ENCODE measurements at regions not wholly inside any gene's neighbourhood (a gene's known extent, or its start where the extent isn't known, plus 50 kb on each side); places are given as distances from the start of the nearest gene placed in this dataset.

DNA sequence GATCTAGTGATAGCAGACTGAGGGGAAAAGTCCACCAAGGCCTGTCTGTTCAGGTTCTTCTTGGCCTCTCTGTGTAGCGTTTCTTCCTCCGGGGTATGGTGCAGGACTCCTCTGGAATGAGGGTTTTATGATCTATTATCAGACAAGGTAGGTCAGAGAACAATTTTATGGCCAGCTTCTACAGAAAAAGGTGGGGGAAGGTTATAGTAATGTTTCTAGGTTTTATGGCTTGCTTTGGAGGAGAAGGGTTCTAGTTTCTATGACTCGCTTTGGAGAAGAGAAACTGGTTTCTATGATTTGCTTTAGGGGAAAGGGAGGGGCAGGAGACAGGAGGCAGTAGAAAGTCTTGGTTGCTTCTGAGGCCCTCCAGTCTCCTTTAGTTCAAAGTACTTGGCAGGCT, 144.8 kb upstream of the LAMA2 start:
- no peaks in the 10 kb centered on the region for H3K27me3 Mint-ChIP-seq (ENCODE audit: low read depth)
- Histone ChIP-seq H3K79me1 (ENCODE audit: insufficient read depth, low read depth, low read length, poor library complexity, severe bottlenecking) (no peaks in the 10 kb centered on the region), H3K4ac (ENCODE audit: low read depth, low read length) (no peak overlapping the region), H3K9ac (ENCODE audit: extremely low read depth, insufficient read length, low read length) (no peak overlapping the region), H3K23ac (ENCODE audit: insufficient read length, low read depth, low read length) (no peak overlapping the region), H2BK12ac (ENCODE audit: insufficient read length, low read depth, low read length) (no peak overlapping the region), H2AK5ac (ENCODE audit: insufficient read length, low read length) (no peak overlapping the region), H4K20me1 (ENCODE audit: control insufficient read depth, insufficient read depth, insufficient read length) (no peaks in the 10 kb centered on the region), H2BK20ac (ENCODE audit: low read depth, low read length, poor library complexity, severe bottlenecking) (no peak overlapping the region), H3K4me1 (ENCODE audit: insufficient read depth, low read length) (peaks cover 4% of the 10 kb centered on the region), H3K79me2 (ENCODE audit: insufficient read depth, low read length) (no peaks in the 10 kb centered on the region), H2BK15ac (ENCODE audit: low read depth, low read length) (no peak overlapping the region), H3K4me2 (ENCODE audit: insufficient read depth, insufficient read length, low read length) (no peak overlapping the region), H3K56ac (ENCODE audit: insufficient read length, low read depth, low read length) (no peak overlapping the region), H2AFZ (ENCODE audit: low read length) (no peak overlapping the region), H3K27me3 (ENCODE audit: insufficient read depth, low read length) (no peaks in the 10 kb centered on the region), H3K23me2 (ENCODE audit: insufficient read length, low read depth, low read length, poor library complexity, severe bottlenecking) (no peaks in the 10 kb centered on the region), H3K9me3 (ENCODE audit: control insufficient read depth, low read depth, low read length) (no peaks in the 10 kb centered on the region), H3K27ac (ENCODE audit: insufficient read length, low read depth, low read length) (no peak overlapping the region), H2BK5ac (ENCODE audit: insufficient read length, low read length) (no peak overlapping the region), H4K5ac (ENCODE audit: insufficient read length, low read depth, low read length) (no peak overlapping the region), H4K91ac (ENCODE audit: insufficient read length, low read depth, low read length) (no peak overlapping the region), H2BK120ac (ENCODE audit: low read depth, low read length, poor library complexity, severe bottlenecking) (no peak overlapping the region), H3K18ac (ENCODE audit: insufficient read length, low read depth, low read length) (no peak overlapping the region), H3T11ph (ENCODE audit: low read length) (no peak overlapping the region), H3K14ac (ENCODE audit: insufficient read depth, low read length) (no peak overlapping the region), H4K8ac (replicated peaks; ENCODE audit: insufficient read length, low read depth, low read length) (no peak overlapping the region)
- no peak overlapping the region for H3K27ac Mint-ChIP-seq
- peaks cover 25 to 32% (median 27%) of the 10 kb centered on the region in 3 experiments for H3K36me3 Mint-ChIP-seq (ENCODE audit: insufficient read depth in 1 of 3, low read depth in 3 of 3)
- no peak for DNase-seq
- H3K4me1 Mint-ChIP-seq: peaks cover 17 to 32% of the 10 kb centered on the region in 2 experiments
- no peak overlapping the region for H3K4me3 Mint-ChIP-seq
- no peak for TF ChIP-seq CTCF (conservative IDR thresholded peaks at IDR 0.05)
- H3K9me3 Mint-ChIP-seq: peaks cover 24 to 30% of the 10 kb centered on the region in 2 experiments
- WGBS (ENCODE audit: extremely low coverage, insufficient read length, low lambda C conversion rate): no CpG with 5 or more reads among the region's 3 CpGs
